Inflammatory macrophage treated with lipopolysaccharide for 1 hour (primary cell): ENCODE measurements at regions not wholly inside any gene's neighbourhood (a gene's known extent, or its start where the extent isn't known, plus 50 kb on each side); places are given as distances from the start of the nearest gene placed in this dataset.

Experiments
- DNase-seq, 2 donors: peaks; one replicate each; pipeline ENCODE4 v3.0.0-alpha.2; 2020 to 2022

DNA sequence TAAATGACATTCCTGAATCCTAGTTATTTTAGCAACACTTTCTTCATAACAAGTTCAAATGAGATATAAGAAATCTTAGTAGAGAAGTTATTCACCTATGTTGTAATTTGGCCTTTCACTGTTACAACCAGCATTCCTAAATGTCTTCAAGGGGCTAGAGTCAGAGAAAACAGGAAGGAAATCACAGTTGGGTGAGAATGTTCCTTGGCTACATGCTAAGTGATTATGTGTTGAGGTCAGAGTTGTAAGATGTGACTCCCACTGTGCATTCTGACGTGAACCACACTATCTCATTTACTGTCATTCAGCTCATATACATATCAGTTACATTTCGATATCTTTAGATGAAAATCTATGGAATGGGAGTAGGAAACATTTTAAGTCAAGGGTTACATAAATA is 51.0 kb upstream of the MLIP start:
- no peak for DNase-seq
